GM23338 (cell line): ENCODE measurements at regions not wholly inside any gene's neighbourhood (a gene's known extent, or its start where the extent isn't known, plus 50 kb on each side); places are given as distances from the start of the nearest gene placed in this dataset.

Source experiments
- ATAC-seq: fragments of 200-7000 bp; cut with Tn5 transposase; 3 replicates; pipeline ENCODE4 v1.9.1; 2020
- DNase-seq: peaks from one replicate; pipeline ENCODE4 v3.0.0-alpha.2; 2015; ENCODE audit warnings: low spot score
- H2AFZ ChIP-seq: fragments of 200-600 bp; sonication (generic); 2 replicates; pipeline ENCODE4 v1.8.0; 2016; ENCODE audit warnings: antibody characterized with exemption, mild to moderate bottlenecking, moderate library complexity
- H3F3A ChIP-seq: fragments of 200-600 bp; sonication (generic); replicated peaks from 2 replicates; pipeline ENCODE4 v1.8.0; 2017; ENCODE audit warnings: antibody characterized with exemption, mixed run types, low read depth
- H3K27ac ChIP-seq: fragments of 200-600 bp; sonication (generic); 2 replicates; pipeline ENCODE4 v1.6.1; 2016; ENCODE audit warnings: low read depth
- H3K27me3 ChIP-seq: fragments of 200-600 bp; sonication (generic); 2 replicates; pipeline ENCODE4 v1.8.0; 2016; ENCODE audit warnings: mild to moderate bottlenecking, mixed run types, moderate library complexity; ENCODE audit not compliant: insufficient read depth
- H3K36me3 ChIP-seq: fragments of 200-600 bp; sonication (generic); 2 replicates; pipeline ENCODE4 v1.8.0; 2016; ENCODE audit warnings: mild to moderate bottlenecking; ENCODE audit not compliant: insufficient read depth
- H3K4me1 ChIP-seq: fragments of 200-600 bp; sonication (generic); 2 replicates; pipeline ENCODE4 v1.8.0; 2016; ENCODE audit warnings: mild to moderate bottlenecking, moderate library complexity; ENCODE audit not compliant: insufficient read depth
- H3K4me2 ChIP-seq: fragments of 200-600 bp; sonication (generic); 2 replicates; pipeline ENCODE4 v1.7.1; 2017; ENCODE audit warnings: mixed run types
- H3K4me3 ChIP-seq: fragments of 200-600 bp; sonication (generic); 2 replicates; pipeline ENCODE4 v1.6.1; 2016; ENCODE audit warnings: mixed run types
- H3K79me2 ChIP-seq: fragments of 200-600 bp; sonication (generic); replicated peaks from 2 replicates; pipeline ENCODE4 v1.8.0; 2017; ENCODE audit warnings: mild to moderate bottlenecking; ENCODE audit not compliant: insufficient read depth
- H3K9me2 ChIP-seq: fragments of 200-600 bp; sonication (generic); 2 replicates; pipeline ENCODE4 v1.8.0; 2017; ENCODE audit not compliant: insufficient read depth
- H4K20me1 ChIP-seq: fragments of 200-600 bp; sonication (generic); replicated peaks from 2 replicates; pipeline ENCODE4 v1.8.0; 2017; ENCODE audit warnings: mild to moderate bottlenecking; ENCODE audit not compliant: insufficient read depth
- H3K27ac Mint-ChIP-seq: 2 replicates; pipeline ENCODE4 v1.8.0; 2020; ENCODE audit warnings: inconsistent platforms, mild to moderate bottlenecking, moderate library complexity, mixed read lengths
- H3K27me3 Mint-ChIP-seq: 3 replicates; pipeline ENCODE4 v1.8.0; 2022; ENCODE audit warnings: low read depth, mild to moderate bottlenecking, moderate library complexity, mixed read lengths, inconsistent platforms; ENCODE audit not compliant: insufficient read depth, poor library complexity
- H3K36me3 Mint-ChIP-seq: 3 replicates; pipeline ENCODE4 v1.8.0; 2021; ENCODE audit warnings: low read depth, mild to moderate bottlenecking, inconsistent platforms, moderate library complexity, mixed read lengths
- H3K4me1 Mint-ChIP-seq: 3 replicates; pipeline ENCODE4 v1.8.0; 2020; ENCODE audit warnings: mild to moderate bottlenecking, inconsistent platforms, mixed read lengths
- H3K4me3 Mint-ChIP-seq: 3 replicates; pipeline ENCODE4 v1.8.0; 2021; ENCODE audit warnings: moderate library complexity, mild to moderate bottlenecking, inconsistent platforms, mixed read lengths
- H3K9me3 Mint-ChIP-seq: 3 replicates; pipeline ENCODE4 v1.8.0; 2020; ENCODE audit warnings: moderate library complexity, mild to moderate bottlenecking, inconsistent platforms, mixed read lengths
- CREB1 ChIP-seq: fragments of 250-450 bp; sonication (Bioruptor Pico); IDR thresholded peaks from 2 replicates; pipeline ENCODE4 v1.5.0; 2020; ENCODE audit warnings: low read depth, mild to moderate bottlenecking, moderate library complexity
- ETS1 ChIP-seq: IDR thresholded peaks from 2 replicates; pipeline ENCODE4 v1.6.1; 2016; ENCODE audit warnings: antibody characterized with exemption
- EZH2 ChIP-seq: fragments of 200-600 bp; sonication (generic); IDR thresholded peaks from one replicate; pipeline ENCODE4 v1.8.0; 2017; ENCODE audit warnings: antibody characterized with exemption, mild to moderate bottlenecking, low read depth; ENCODE audit not compliant: unreplicated experiment
- EZH2phosphoT487 ChIP-seq: fragments of 200-600 bp; sonication (generic); IDR thresholded peaks from one replicate; pipeline ENCODE4 v1.8.1; 2018; ENCODE audit warnings: antibody characterized with exemption; ENCODE audit not compliant: unreplicated experiment
- JUNB ChIP-seq: IDR thresholded peaks from one replicate; pipeline ENCODE4 v1.6.1; 2016; ENCODE audit warnings: antibody characterized with exemption; ENCODE audit not compliant: unreplicated experiment
- NANOG ChIP-seq: IDR thresholded peaks from 2 replicates; pipeline ENCODE4 v1.6.1; 2016; ENCODE audit warnings: antibody characterized with exemption, borderline replicate concordance
- POLR2AphosphoS5 ChIP-seq: IDR thresholded peaks from 2 replicates; pipeline ENCODE4 v1.6.1; 2016; ENCODE audit warnings: antibody characterized with exemption, low read depth
- STAT1 ChIP-seq: IDR thresholded peaks from one replicate; pipeline ENCODE4 v1.6.1; 2016; ENCODE audit warnings: antibody characterized with exemption; ENCODE audit not compliant: unreplicated experiment
- ZNF114 ChIP-seq: fragments of 250-450 bp; sonication (Bioruptor Pico); IDR thresholded peaks from 2 replicates; pipeline ENCODE4 v1.5.0; 2020; ENCODE audit warnings: mild to moderate bottlenecking, moderate library complexity
- ZNF331 ChIP-seq: fragments of 250-450 bp; sonication (Bioruptor Pico); IDR thresholded peaks from 2 replicates; pipeline ENCODE4 v1.5.0; 2020; ENCODE audit warnings: low read depth, mild to moderate bottlenecking, moderate library complexity
- TF ChIP-seq, protein P1 (sequence below): IDR thresholded peaks from one replicate; pipeline ENCODE4 v1.6.1; 2018; ENCODE audit warnings: antibody characterized with exemption; ENCODE audit not compliant: unreplicated experiment
- TF ChIP-seq, protein P2 (sequence below): fragments of 250-450 bp; sonication (Bioruptor Pico); IDR thresholded peaks from 2 replicates; pipeline ENCODE4 v1.5.0; 2020; ENCODE audit warnings: mild to moderate bottlenecking, moderate library complexity
- TF ChIP-seq, protein P3 (sequence below), 2 experiments: fragments of 200-600 bp in 1 of 2; sonication (generic) in 1 of 2; conservative IDR thresholded peaks; 2 replicates each; pipeline versions ENCODE4 v1.5.1 to v1.6.1; 2016 to 2017; ENCODE audit warnings: antibody characterized with exemption in 2 of 2, low read depth in 2 of 2, mild to moderate bottlenecking in 2 of 2, moderate library complexity in 1 of 2

- no peaks in the 10 kb centered on the region for H3K9me2 ChIP-seq
- no peaks in the 10 kb centered on the region for H3K36me3 ChIP-seq
- no peak overlapping the region for H3K4me2 ChIP-seq
- H3K27me3 ChIP-seq, result no peaks in the 10 kb centered on the region
- no peak overlapping the region for H2AFZ ChIP-seq
- no peak overlapping the region for H3K27ac Mint-ChIP-seq
- H3K36me3 Mint-ChIP-seq, result no peaks in the 10 kb centered on the region
- no peak for DNase-seq
- H3K4me1 Mint-ChIP-seq, result no peaks in the 10 kb centered on the region
- no peak for ATAC-seq
- no peaks in the 10 kb centered on the region for H3K4me1 ChIP-seq
- no peak overlapping the region for H3K4me3 Mint-ChIP-seq
- TF ChIP-seq, protein P1, sequence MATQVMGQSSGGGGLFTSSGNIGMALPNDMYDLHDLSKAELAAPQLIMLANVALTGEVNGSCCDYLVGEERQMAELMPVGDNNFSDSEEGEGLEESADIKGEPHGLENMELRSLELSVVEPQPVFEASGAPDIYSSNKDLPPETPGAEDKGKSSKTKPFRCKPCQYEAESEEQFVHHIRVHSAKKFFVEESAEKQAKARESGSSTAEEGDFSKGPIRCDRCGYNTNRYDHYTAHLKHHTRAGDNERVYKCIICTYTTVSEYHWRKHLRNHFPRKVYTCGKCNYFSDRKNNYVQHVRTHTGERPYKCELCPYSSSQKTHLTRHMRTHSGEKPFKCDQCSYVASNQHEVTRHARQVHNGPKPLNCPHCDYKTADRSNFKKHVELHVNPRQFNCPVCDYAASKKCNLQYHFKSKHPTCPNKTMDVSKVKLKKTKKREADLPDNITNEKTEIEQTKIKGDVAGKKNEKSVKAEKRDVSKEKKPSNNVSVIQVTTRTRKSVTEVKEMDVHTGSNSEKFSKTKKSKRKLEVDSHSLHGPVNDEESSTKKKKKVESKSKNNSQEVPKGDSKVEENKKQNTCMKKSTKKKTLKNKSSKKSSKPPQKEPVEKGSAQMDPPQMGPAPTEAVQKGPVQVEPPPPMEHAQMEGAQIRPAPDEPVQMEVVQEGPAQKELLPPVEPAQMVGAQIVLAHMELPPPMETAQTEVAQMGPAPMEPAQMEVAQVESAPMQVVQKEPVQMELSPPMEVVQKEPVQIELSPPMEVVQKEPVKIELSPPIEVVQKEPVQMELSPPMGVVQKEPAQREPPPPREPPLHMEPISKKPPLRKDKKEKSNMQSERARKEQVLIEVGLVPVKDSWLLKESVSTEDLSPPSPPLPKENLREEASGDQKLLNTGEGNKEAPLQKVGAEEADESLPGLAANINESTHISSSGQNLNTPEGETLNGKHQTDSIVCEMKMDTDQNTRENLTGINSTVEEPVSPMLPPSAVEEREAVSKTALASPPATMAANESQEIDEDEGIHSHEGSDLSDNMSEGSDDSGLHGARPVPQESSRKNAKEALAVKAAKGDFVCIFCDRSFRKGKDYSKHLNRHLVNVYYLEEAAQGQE, result no peak
- no peak for TF ChIP-seq EZH2
- TF ChIP-seq, protein P2, sequence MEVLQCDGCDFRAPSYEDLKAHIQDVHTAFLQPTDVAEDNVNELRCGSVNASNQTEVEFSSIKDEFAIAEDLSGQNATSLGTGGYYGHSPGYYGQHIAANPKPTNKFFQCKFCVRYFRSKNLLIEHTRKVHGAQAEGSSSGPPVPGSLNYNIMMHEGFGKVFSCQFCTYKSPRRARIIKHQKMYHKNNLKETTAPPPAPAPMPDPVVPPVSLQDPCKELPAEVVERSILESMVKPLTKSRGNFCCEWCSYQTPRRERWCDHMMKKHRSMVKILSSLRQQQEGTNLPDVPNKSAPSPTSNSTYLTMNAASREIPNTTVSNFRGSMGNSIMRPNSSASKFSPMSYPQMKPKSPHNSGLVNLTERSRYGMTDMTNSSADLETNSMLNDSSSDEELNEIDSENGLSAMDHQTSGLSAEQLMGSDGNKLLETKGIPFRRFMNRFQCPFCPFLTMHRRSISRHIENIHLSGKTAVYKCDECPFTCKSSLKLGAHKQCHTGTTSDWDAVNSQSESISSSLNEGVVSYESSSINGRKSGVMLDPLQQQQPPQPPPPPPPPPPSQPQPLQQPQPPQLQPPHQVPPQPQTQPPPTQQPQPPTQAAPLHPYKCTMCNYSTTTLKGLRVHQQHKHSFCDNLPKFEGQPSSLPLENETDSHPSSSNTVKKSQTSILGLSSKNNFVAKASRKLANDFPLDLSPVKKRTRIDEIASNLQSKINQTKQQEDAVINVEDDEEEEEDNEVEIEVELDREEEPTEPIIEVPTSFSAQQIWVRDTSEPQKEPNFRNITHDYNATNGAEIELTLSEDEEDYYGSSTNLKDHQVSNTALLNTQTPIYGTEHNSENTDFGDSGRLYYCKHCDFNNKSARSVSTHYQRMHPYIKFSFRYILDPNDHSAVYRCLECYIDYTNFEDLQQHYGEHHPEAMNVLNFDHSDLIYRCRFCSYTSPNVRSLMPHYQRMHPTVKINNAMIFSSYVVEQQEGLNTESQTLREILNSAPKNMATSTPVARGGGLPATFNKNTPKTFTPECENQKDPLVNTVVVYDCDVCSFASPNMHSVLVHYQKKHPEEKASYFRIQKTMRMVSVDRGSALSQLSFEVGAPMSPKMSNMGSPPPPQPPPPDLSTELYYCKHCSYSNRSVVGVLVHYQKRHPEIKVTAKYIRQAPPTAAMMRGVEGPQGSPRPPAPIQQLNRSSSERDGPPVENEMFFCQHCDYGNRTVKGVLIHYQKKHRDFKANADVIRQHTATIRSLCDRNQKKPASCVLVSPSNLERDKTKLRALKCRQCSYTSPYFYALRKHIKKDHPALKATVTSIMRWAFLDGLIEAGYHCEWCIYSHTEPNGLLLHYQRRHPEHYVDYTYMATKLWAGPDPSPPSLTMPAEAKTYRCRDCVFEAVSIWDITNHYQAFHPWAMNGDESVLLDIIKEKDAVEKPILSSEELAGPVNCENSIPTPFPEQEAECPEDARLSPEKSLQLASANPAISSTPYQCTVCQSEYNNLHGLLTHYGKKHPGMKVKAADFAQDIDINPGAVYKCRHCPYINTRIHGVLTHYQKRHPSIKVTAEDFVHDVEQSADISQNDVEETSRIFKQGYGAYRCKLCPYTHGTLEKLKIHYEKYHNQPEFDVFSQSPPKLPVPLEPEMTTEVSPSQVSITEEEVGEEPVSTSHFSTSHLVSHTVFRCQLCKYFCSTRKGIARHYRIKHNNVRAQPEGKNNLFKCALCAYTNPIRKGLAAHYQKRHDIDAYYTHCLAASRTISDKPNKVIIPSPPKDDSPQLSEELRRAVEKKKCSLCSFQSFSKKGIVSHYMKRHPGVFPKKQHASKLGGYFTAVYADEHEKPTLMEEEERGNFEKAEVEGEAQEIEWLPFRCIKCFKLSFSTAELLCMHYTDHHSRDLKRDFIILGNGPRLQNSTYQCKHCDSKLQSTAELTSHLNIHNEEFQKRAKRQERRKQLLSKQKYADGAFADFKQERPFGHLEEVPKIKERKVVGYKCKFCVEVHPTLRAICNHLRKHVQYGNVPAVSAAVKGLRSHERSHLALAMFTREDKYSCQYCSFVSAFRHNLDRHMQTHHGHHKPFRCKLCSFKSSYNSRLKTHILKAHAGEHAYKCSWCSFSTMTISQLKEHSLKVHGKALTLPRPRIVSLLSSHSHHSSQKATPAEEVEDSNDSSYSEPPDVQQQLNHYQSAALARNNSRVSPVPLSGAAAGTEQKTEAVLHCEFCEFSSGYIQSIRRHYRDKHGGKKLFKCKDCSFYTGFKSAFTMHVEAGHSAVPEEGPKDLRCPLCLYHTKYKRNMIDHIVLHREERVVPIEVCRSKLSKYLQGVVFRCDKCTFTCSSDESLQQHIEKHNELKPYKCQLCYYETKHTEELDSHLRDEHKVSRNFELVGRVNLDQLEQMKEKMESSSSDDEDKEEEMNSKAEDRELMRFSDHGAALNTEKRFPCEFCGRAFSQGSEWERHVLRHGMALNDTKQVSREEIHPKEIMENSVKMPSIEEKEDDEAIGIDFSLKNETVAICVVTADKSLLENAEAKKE (CRISPR knock-in tag), result no peak
- TF ChIP-seq STAT1, result no peak
- TF ChIP-seq ZNF114 (CRISPR knock-in tag), result no peak
- TF ChIP-seq, protein P3, sequence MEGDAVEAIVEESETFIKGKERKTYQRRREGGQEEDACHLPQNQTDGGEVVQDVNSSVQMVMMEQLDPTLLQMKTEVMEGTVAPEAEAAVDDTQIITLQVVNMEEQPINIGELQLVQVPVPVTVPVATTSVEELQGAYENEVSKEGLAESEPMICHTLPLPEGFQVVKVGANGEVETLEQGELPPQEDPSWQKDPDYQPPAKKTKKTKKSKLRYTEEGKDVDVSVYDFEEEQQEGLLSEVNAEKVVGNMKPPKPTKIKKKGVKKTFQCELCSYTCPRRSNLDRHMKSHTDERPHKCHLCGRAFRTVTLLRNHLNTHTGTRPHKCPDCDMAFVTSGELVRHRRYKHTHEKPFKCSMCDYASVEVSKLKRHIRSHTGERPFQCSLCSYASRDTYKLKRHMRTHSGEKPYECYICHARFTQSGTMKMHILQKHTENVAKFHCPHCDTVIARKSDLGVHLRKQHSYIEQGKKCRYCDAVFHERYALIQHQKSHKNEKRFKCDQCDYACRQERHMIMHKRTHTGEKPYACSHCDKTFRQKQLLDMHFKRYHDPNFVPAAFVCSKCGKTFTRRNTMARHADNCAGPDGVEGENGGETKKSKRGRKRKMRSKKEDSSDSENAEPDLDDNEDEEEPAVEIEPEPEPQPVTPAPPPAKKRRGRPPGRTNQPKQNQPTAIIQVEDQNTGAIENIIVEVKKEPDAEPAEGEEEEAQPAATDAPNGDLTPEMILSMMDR (conservative IDR thresholded peaks at IDR 0.05; ENCODE audit: low read depth in 2 of 2), result no peak
- no peak for TF ChIP-seq NANOG
- no peak for TF ChIP-seq JUNB
- TF ChIP-seq CREB1 (CRISPR knock-in tag), result no peak
- TF ChIP-seq ETS1, result no peak
- no peak for TF ChIP-seq ZNF331
- TF ChIP-seq POLR2AphosphoS5, result no peak
- TF ChIP-seq EZH2phosphoT487, result no peak
- no peaks in the 10 kb centered on the region for H3F3A ChIP-seq
- no peaks in the 10 kb centered on the region for H4K20me1 ChIP-seq
- no peaks in the 10 kb centered on the region for H3K79me2 ChIP-seq
- no peak overlapping the region for H3K4me3 ChIP-seq
- H3K9me3 Mint-ChIP-seq, result no peaks in the 10 kb centered on the region
- no peak overlapping the region for H3K27ac ChIP-seq
- no peaks in the 10 kb centered on the region for H3K27me3 Mint-ChIP-seq
Measured at GRCh38 chrX:27924718-27925117, 56.5 kb downstream of the DCAF8L1 start.
